Erythroblast (primary cell): ENCODE measurements at regions not wholly inside any gene's neighbourhood (a gene's known extent, or its start where the extent isn't known, plus 50 kb on each side); places are given as distances from the start of the nearest gene placed in this dataset.

Source experiments
- GATA1 ChIP-seq: IDR thresholded peaks from 2 replicates; pipeline ENCODE4 v1.6.1; 2011; ENCODE audit warnings: low read depth, mild to moderate bottlenecking, control low read depth, low read length, moderate library complexity
- POLR2A ChIP-seq: IDR thresholded peaks from 2 replicates; pipeline ENCODE4 v1.6.1; 2011; ENCODE audit warnings: mild to moderate bottlenecking, low read length

- no peak for TF ChIP-seq POLR2A
- no peak for TF ChIP-seq GATA1
Measured at GRCh38 chr9:82263619-82264018, 275.0 kb downstream of the SPATA31D1 start.
